ENCODE measurements at regions not wholly inside any gene's neighbourhood (a gene's known extent, or its start where the extent isn't known, plus 50 kb on each side); places are given as distances from the start of the nearest gene placed in this dataset.

- H3K9me3 Mint-ChIP-seq: peaks cover 0 to 3% of the 10 kb centered on the region in 2 experiments; a peak in 2 of 5 replicates
These were observed 156.9 kb upstream of the KCNN2 start for GRCh38 chr5:114204923-114205322.

More at GRCh38 chr5:114204923-114205322, 156.9 kb upstream of the KCNN2 start:
- Mint-ChIP-seq H3K27me3 (ENCODE audit: low read depth) (peaks cover 2% of the 10 kb centered on the region; the same call in 1 of the 2 replicates), H3K36me3 (ENCODE audit: insufficient read depth in 1 of 3, low read depth in 3 of 3) (no peaks in the 10 kb centered on the region), H3K4me1 (no peaks in the 10 kb centered on the region), H3K27ac (no peak overlapping the region), H3K4me3 (no peak overlapping the region)
- H3K27me3 ChIP-seq (ENCODE audit: insufficient read depth, low read length): no peaks in the 10 kb centered on the region
- no peak overlapping the region for H3K9ac ChIP-seq (ENCODE audit: extremely low read depth, insufficient read length, low read length)
- H2BK12ac ChIP-seq (ENCODE audit: insufficient read length, low read depth, low read length): no peak overlapping the region
- H3K4me2 ChIP-seq (ENCODE audit: insufficient read depth, insufficient read length, low read length): no peak overlapping the region
- H3K4me1 ChIP-seq (ENCODE audit: insufficient read depth, low read length): no peaks in the 10 kb centered on the region
- no peak overlapping the region for H3K23ac ChIP-seq (ENCODE audit: insufficient read length, low read depth, low read length)
- H4K20me1 ChIP-seq (ENCODE audit: control insufficient read depth, insufficient read depth, insufficient read length): no peaks in the 10 kb centered on the region
- no peak overlapping the region for H2BK120ac ChIP-seq (ENCODE audit: low read depth, low read length, poor library complexity, severe bottlenecking)
- H4K5ac ChIP-seq (ENCODE audit: insufficient read length, low read depth, low read length): no peak overlapping the region
- no peak overlapping the region for H3K56ac ChIP-seq (ENCODE audit: insufficient read length, low read depth, low read length)
- H3K9me3 ChIP-seq (ENCODE audit: control insufficient read depth, low read depth, low read length): no peaks in the 10 kb centered on the region
- H3K79me2 ChIP-seq (ENCODE audit: insufficient read depth, low read length): no peaks in the 10 kb centered on the region
- H3K27ac ChIP-seq (ENCODE audit: insufficient read length, low read depth, low read length): no peak overlapping the region
- no peak overlapping the region for H4K8ac ChIP-seq (replicated peaks; ENCODE audit: insufficient read length, low read depth, low read length)
- H4K91ac ChIP-seq (ENCODE audit: insufficient read length, low read depth, low read length): no peak overlapping the region
- no peaks in the 10 kb centered on the region for H3K79me1 ChIP-seq (ENCODE audit: insufficient read depth, low read depth, low read length, poor library complexity, severe bottlenecking)
- no peak overlapping the region for H2BK5ac ChIP-seq (ENCODE audit: insufficient read length, low read length)
- no peak overlapping the region for H3K18ac ChIP-seq (ENCODE audit: insufficient read length, low read depth, low read length)
- no peak overlapping the region for H2AK5ac ChIP-seq (ENCODE audit: insufficient read length, low read length)
- no peak overlapping the region for H2BK15ac ChIP-seq (ENCODE audit: low read depth, low read length)
- H2AFZ ChIP-seq (ENCODE audit: low read length): no peak overlapping the region
- no peak for DNase-seq
- H2BK20ac ChIP-seq (ENCODE audit: low read depth, low read length, poor library complexity, severe bottlenecking): no peak overlapping the region
- H3K14ac ChIP-seq (ENCODE audit: insufficient read depth, low read length): no peak overlapping the region
- no peak overlapping the region for H3T11ph ChIP-seq (ENCODE audit: low read length)
- H3K4ac ChIP-seq (ENCODE audit: low read depth, low read length): no peak overlapping the region
- H3K23me2 ChIP-seq (ENCODE audit: insufficient read length, low read depth, low read length, poor library complexity, severe bottlenecking): no peaks in the 10 kb centered on the region
- WGBS (ENCODE audit: extremely low coverage, insufficient read length, low lambda C conversion rate): no CpG with 5 or more reads among the region's 2 CpGs
- TF ChIP-seq CTCF (conservative IDR thresholded peaks at IDR 0.05): no peak
